WTC11 (cell line): ENCODE measurements at regions not wholly inside any gene's neighbourhood (a gene's known extent, or its start where the extent isn't known, plus 50 kb on each side); places are given as distances from the start of the nearest gene placed in this dataset.

Experiments used
- MYBL2 ChIP-seq: sonication (generic); formaldehyde crosslinking; IDR thresholded peaks from 2 replicates; pipeline ENCODE4 v1.8.1; 2023; ENCODE audit warnings: mild to moderate bottlenecking, moderate library complexity, missing genetic modification reagents
- SP1 ChIP-seq: sonication (generic); formaldehyde crosslinking; conservative IDR thresholded peaks from 2 replicates; pipeline ENCODE4 v1.8.1; 2022; ENCODE audit warnings: missing genetic modification reagents
- TF ChIP-seq, protein P1 (sequence below): sonication (generic); formaldehyde crosslinking; IDR thresholded peaks from 2 replicates; pipeline ENCODE4 v1.8.0; 2022; ENCODE audit warnings: mild to moderate bottlenecking, missing genetic modification reagents
- TF ChIP-seq, protein P2 (sequence below): fragments of 200-600 bp; IDR thresholded peaks from 2 replicates; pipeline ENCODE4 v1.8.0; 2022; ENCODE audit warnings: antibody characterized with exemption

DNA sequence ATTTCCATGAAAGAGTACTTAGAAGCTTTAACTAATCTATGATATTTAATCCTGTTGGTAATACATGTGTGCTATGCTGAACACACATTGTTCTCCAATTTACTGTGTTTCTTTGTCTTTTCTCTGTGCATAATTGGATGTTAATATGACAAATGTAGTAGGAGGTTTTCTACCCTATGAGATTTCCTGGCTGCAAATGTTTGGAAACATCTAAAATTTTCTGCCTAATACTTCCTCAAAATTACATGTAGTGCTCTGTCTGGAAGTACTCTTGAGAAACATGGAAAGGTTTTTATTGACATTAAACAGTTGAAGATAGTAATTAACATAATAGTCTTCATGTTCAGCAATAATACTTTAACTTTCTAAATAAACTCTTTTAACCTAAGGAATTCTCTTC is 213.0 kb downstream of the KITLG start:
- TF ChIP-seq SP1 (CRISPR knock-in tag) = no peak
- TF ChIP-seq, protein P1, sequence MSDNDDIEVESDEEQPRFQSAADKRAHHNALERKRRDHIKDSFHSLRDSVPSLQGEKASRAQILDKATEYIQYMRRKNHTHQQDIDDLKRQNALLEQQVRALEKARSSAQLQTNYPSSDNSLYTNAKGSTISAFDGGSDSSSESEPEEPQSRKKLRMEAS (CRISPR knock-in tag) = no peak
- no peak for TF ChIP-seq MYBL2
- TF ChIP-seq, protein P2, sequence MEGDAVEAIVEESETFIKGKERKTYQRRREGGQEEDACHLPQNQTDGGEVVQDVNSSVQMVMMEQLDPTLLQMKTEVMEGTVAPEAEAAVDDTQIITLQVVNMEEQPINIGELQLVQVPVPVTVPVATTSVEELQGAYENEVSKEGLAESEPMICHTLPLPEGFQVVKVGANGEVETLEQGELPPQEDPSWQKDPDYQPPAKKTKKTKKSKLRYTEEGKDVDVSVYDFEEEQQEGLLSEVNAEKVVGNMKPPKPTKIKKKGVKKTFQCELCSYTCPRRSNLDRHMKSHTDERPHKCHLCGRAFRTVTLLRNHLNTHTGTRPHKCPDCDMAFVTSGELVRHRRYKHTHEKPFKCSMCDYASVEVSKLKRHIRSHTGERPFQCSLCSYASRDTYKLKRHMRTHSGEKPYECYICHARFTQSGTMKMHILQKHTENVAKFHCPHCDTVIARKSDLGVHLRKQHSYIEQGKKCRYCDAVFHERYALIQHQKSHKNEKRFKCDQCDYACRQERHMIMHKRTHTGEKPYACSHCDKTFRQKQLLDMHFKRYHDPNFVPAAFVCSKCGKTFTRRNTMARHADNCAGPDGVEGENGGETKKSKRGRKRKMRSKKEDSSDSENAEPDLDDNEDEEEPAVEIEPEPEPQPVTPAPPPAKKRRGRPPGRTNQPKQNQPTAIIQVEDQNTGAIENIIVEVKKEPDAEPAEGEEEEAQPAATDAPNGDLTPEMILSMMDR = no peak
